Chondrocyte (in vitro differentiated cells): ENCODE measurements at regions not wholly inside any gene's neighbourhood (a gene's known extent, or its start where the extent isn't known, plus 50 kb on each side); places are given as distances from the start of the nearest gene placed in this dataset.
"Not testable (repeated sequence)": the region's sequence is repeated elsewhere in the genome, so short reads cannot be mapped to it uniquely, and the experiment has no call there.

Experiments
- DNase-seq: peaks from one replicate; pipeline ENCODE4 v3.0.0; 2021; ENCODE audit warnings: mixed read lengths, low spot score
- H3K27ac Mint-ChIP-seq: one replicate; pipeline ENCODE4 v1.8.0; 2021; ENCODE audit warnings: mild to moderate bottlenecking, moderate library complexity, mixed read lengths; ENCODE audit not compliant: unreplicated experiment
- H3K27me3 Mint-ChIP-seq: 2 replicates; pipeline ENCODE4 v1.8.0; 2021; ENCODE audit warnings: low read depth, mixed read lengths
- H3K36me3 Mint-ChIP-seq: 2 replicates; pipeline ENCODE4 v1.8.0; 2021; ENCODE audit warnings: low read depth, mixed read lengths
- H3K4me1 Mint-ChIP-seq: 2 replicates; pipeline ENCODE4 v1.8.0; 2021; ENCODE audit warnings: low read depth, mild to moderate bottlenecking, mixed read lengths
- H3K4me3 Mint-ChIP-seq: one replicate; pipeline ENCODE4 v1.8.0; 2021; ENCODE audit warnings: mild to moderate bottlenecking, moderate library complexity, mixed read lengths; ENCODE audit not compliant: unreplicated experiment
- H3K9me3 Mint-ChIP-seq: 2 replicates; pipeline ENCODE4 v1.8.0; 2021; ENCODE audit warnings: low read depth, mixed read lengths
- CTCF ChIP-seq: fragments of 200-600 bp; sonication (generic); IDR thresholded peaks from 2 replicates; pipeline ENCODE4 v1.5.0; 2021; ENCODE audit warnings: antibody characterized with exemption, mild to moderate bottlenecking, moderate library complexity

- Mint-ChIP-seq H3K36me3 (no peaks in the 10 kb centered on the region), H3K27ac (no peak overlapping the region), H3K4me3 (no peak overlapping the region)
Measured at GRCh38 chr3:118526758-118527513, 507.7 kb downstream of the IGSF11 start.

GRCh38 chr3:118527514-118528044 is 507.1 kb downstream of the IGSF11 start:
- Mint-ChIP-seq H3K27ac (no peak overlapping the region), H3K4me1 (peaks cover 5% of the 10 kb centered on the region), H3K4me3 (no peak overlapping the region), H3K27me3 (no peaks in the 10 kb centered on the region), H3K36me3 (no peaks in the 10 kb centered on the region), H3K9me3 (no peaks in the 10 kb centered on the region)
- no peak for DNase-seq
- no peak for TF ChIP-seq CTCF

More at GRCh38 chr3:118526758-118527513, 507.7 kb downstream of the IGSF11 start:
- Mint-ChIP-seq H3K4me1 (peaks cover 5% of the 10 kb centered on the region), H3K27me3 (no peaks in the 10 kb centered on the region), H3K9me3 (peaks cover 2% of the 10 kb centered on the region)
- DNase-seq, result no peak
- TF ChIP-seq CTCF, result no peak

GRCh38 chr3:118529554-118529953 is 505.1 kb downstream of the IGSF11 start:
- no peaks in the 10 kb centered on the region for H3K9me3 Mint-ChIP-seq
- H3K4me3 Mint-ChIP-seq, result no peak overlapping the region
- H3K27me3 Mint-ChIP-seq, result no peaks in the 10 kb centered on the region
- no peak for DNase-seq
- peaks cover 5% of the 10 kb centered on the region for H3K4me1 Mint-ChIP-seq
- no peak overlapping the region for H3K27ac Mint-ChIP-seq
- H3K36me3 Mint-ChIP-seq, result no peaks in the 10 kb centered on the region
- no peak for TF ChIP-seq CTCF

- Mint-ChIP-seq H3K9me3 (no peaks in the 10 kb centered on the region), H3K4me1 (peaks cover 5% of the 10 kb centered on the region), H3K27me3 (no peaks in the 10 kb centered on the region), H3K4me3 (no peak overlapping the region), H3K27ac (no peak overlapping the region), H3K36me3 (no peaks in the 10 kb centered on the region)
- DNase-seq, result no peak
- no peak for TF ChIP-seq CTCF
Measured at GRCh38 chr3:118530350-118530922, 504.2 kb downstream of the IGSF11 start.

GRCh38 chr3:118530927-118531356 is 503.7 kb downstream of the IGSF11 start:
- H3K9me3 Mint-ChIP-seq, H3K36me3 Mint-ChIP-seq, H3K4me3 Mint-ChIP-seq, H3K27me3 Mint-ChIP-seq, H3K4me1 Mint-ChIP-seq, H3K27ac Mint-ChIP-seq, DNase-seq: not testable (repeated sequence)
